Left lung (tissue), 4 donors: ENCODE measurements at regions not wholly inside any gene's neighbourhood (a gene's known extent, or its start where the extent isn't known, plus 50 kb on each side); places are given as distances from the start of the nearest gene placed in this dataset.

Experiments used
- ATAC-seq: fragments of 200-7000 bp; cut with Tn5 transposase; one replicate; pipeline ENCODE4 v1.9.1; 2020; ENCODE audit warnings: moderate library complexity
- DNase-seq, 4 donors: peaks; one replicate each; pipeline ENCODE4 v3.0.0-alpha.2; 2013 to 2020
- H3K27ac ChIP-seq, 2 donors: fragments of 200-600 bp; sonication (generic) in 1 of 2; one replicate each; pipeline versions ENCODE4 v1.5.0 to v1.8.0; 2020 to 2021
- H3K27me3 ChIP-seq, 2 donors: fragments of 200-600 bp; sonication (generic) in 1 of 2; one replicate each; pipeline versions ENCODE4 v1.5.0 to v1.8.0; 2020 to 2021
- H3K36me3 ChIP-seq, 2 donors: fragments of 200-600 bp; sonication (generic) in 1 of 2; one replicate each; pipeline versions ENCODE4 v1.5.0 to v1.8.0; 2020 to 2021
- H3K4me1 ChIP-seq, 2 donors: fragments of 200-600 bp; one replicate each; pipeline ENCODE4 v1.8.0; 2021
- H3K4me3 ChIP-seq, 2 donors: fragments of 200-600 bp; sonication (generic) in 1 of 2; one replicate each; pipeline versions ENCODE4 v1.5.0 to v1.8.0; 2020 to 2021; ENCODE audit warnings: mild to moderate bottlenecking in 1 of 2
- H3K9me3 ChIP-seq, 2 donors: fragments of 200-600 bp; sonication (generic) in 1 of 2; one replicate each; pipeline versions ENCODE4 v1.5.0 to v1.8.0; 2020 to 2021
- CTCF ChIP-seq, 2 donors: fragments of 200-600 bp; sonication (generic) in 1 of 2; IDR thresholded peaks; one replicate each; pipeline versions ENCODE4 v1.5.0 to v1.8.0; 2021; ENCODE audit warnings: antibody characterized with exemption in 2 of 2
- intact Hi-C, 2 donors: fragments of 100-400 bp; cut with DNase I; formaldehyde crosslinking; loops; one replicate each; pipeline versions ENCODE4 v1.11.2 to v1.14.2; 2022
- donor health status: DM: no; HTN: yes; CAD: no.
- donor health status: DM: no; HTN: no; CAD: no.

GRCh38 chr12:47553266-47553665 is 152.6 kb downstream of the RPAP3 start:
- TF ChIP-seq CTCF (IDR thresholded peaks at IDR 0.05): no peak
- intact Hi-C loops: no loop called here
- H3K27me3 ChIP-seq: no peaks in the 10 kb centered on the region
- H3K36me3 ChIP-seq: no peaks in the 10 kb centered on the region
- no peaks in the 10 kb centered on the region for H3K4me1 ChIP-seq
- no peak overlapping the region for H3K4me3 ChIP-seq
- H3K9me3 ChIP-seq: peaks cover 0 to 25% of the 10 kb centered on the region in 2 donors
- no peak for ATAC-seq
- H3K27ac ChIP-seq: no peak overlapping the region
- DNase-seq: no peak

GRCh38 chr12:47551426-47551851 is 154.4 kb downstream of the RPAP3 start:
- no peak overlapping the region for H3K4me3 ChIP-seq
- no peak for TF ChIP-seq CTCF (IDR thresholded peaks at IDR 0.05)
- peak in 1 of 4 donors; percentile 10 for DNase-seq
- peak; percentile 59 for ATAC-seq
- H3K27me3 ChIP-seq: no peaks in the 10 kb centered on the region
- H3K9me3 ChIP-seq: peaks cover 0 to 25% of the 10 kb centered on the region in 2 donors
- H3K36me3 ChIP-seq: no peaks in the 10 kb centered on the region
- H3K27ac ChIP-seq: no peak overlapping the region
- H3K4me1 ChIP-seq: no peaks in the 10 kb centered on the region
- intact Hi-C loops: no loop called here

GRCh38 chr12:47549258-47549657 is 156.6 kb downstream of the RPAP3 start:
- intact Hi-C loops: no loop called here
- H3K27me3 ChIP-seq: no peaks in the 10 kb centered on the region
- no peaks in the 10 kb centered on the region for H3K36me3 ChIP-seq
- no peak for TF ChIP-seq CTCF (IDR thresholded peaks at IDR 0.05)
- peaks cover 0 to 23% of the 10 kb centered on the region in 2 donors for H3K9me3 ChIP-seq
- no peaks in the 10 kb centered on the region for H3K4me1 ChIP-seq
- DNase-seq (no peak), ATAC-seq (no peak)
- no peak overlapping the region for H3K4me3 ChIP-seq
- no peak overlapping the region for H3K27ac ChIP-seq

- Histone ChIP-seq H3K27me3 (no peaks in the 10 kb centered on the region), H3K4me3 (no peak overlapping the region), H3K9me3 (peaks cover 0 to 14% of the 10 kb centered on the region in 2 donors), H3K27ac (no peak overlapping the region), H3K36me3 (no peaks in the 10 kb centered on the region), H3K4me1 (no peaks in the 10 kb centered on the region)
- no peak for ATAC-seq
- no peak for DNase-seq
- intact Hi-C loops: no loop called here
- no peak for TF ChIP-seq CTCF (IDR thresholded peaks at IDR 0.05)
Observed at GRCh38 chr12:47548401-47548800, 157.4 kb downstream of the RPAP3 start.

- no peaks in the 10 kb centered on the region for H3K36me3 ChIP-seq
- TF ChIP-seq CTCF (IDR thresholded peaks at IDR 0.05): no peak
- peaks cover 0 to under 1% of the 10 kb centered on the region in 2 donors for H3K9me3 ChIP-seq
- no peak overlapping the region for H3K4me3 ChIP-seq
- intact Hi-C loops: no loop called here
- ATAC-seq (peak; percentile 65), DNase-seq (no peak)
- H3K27ac ChIP-seq: peak overlapping the region in 1 of 2 donors; percentile 31
- H3K27me3 ChIP-seq: no peaks in the 10 kb centered on the region
- no peaks in the 10 kb centered on the region for H3K4me1 ChIP-seq
Observed at GRCh38 chr12:47547077-47547476, 158.8 kb downstream of the RPAP3 start.
